H1 (cell line): ENCODE measurements at regions not wholly inside any gene's neighbourhood (a gene's known extent, or its start where the extent isn't known, plus 50 kb on each side); places are given as distances from the start of the nearest gene placed in this dataset.
"Not testable (repeated sequence)": the region's sequence is repeated elsewhere in the genome, so short reads cannot be mapped to it uniquely, and the experiment has no call there.

Experiments used
- CTCF ChIA-PET: fragments of 300-600 bp; sonication (Branson Sonifier 250); formaldehyde crosslinking; loops from one replicate; lab custom pipeline; 2021; ENCODE audit not compliant: partially characterized antibody; lab: Charles Lee
- POLR2A ChIA-PET: fragments of 300-600 bp; sonication (Branson Sonifier 250); formaldehyde crosslinking; loops from one replicate; lab custom pipeline; 2021; ENCODE audit warnings: inconsistent platforms; ENCODE audit not compliant: partially characterized antibody; lab: Charles Lee
- DNase-seq, 2 experiments: peaks; one replicate each; pipeline versions ENCODE4 v3.0.0 to v3.0.0-alpha.2; 2010 to 2022; ENCODE audit warnings: low spot score in 2 of 2, low read depth in 1 of 2, mixed read lengths in 1 of 2
- FAIRE-seq: peaks from 2 replicates; lab custom pipeline; 2011; peaks lifted over from hg19 to GRCh38; lab: Jason Lieb, UNC
- H2AFZ ChIP-seq: 2 replicates; pipeline ENCODE4 v1.8.1; 2012; ENCODE audit warnings: low read length, inconsistent platforms
- H2AK5ac ChIP-seq: 2 replicates; pipeline ENCODE4 v1.6.1; 2013; ENCODE audit warnings: low read depth, low read length
- H2BK120ac ChIP-seq: replicated peaks from 2 replicates; pipeline ENCODE3; 2013; ENCODE audit warnings: low read depth, low read length, inconsistent platforms
- H2BK12ac ChIP-seq: 2 replicates; pipeline ENCODE4 v1.6.1; 2013; ENCODE audit warnings: low read depth, low read length
- H2BK15ac ChIP-seq: 2 replicates; pipeline ENCODE4 v1.6.1; 2013; ENCODE audit warnings: low read length
- H2BK20ac ChIP-seq: 2 replicates; pipeline ENCODE4 v1.6.1; 2013; ENCODE audit warnings: low read length
- H2BK5ac ChIP-seq: 2 replicates; pipeline ENCODE4 v1.6.1; 2013; ENCODE audit warnings: low read depth, low read length
- H3K14ac ChIP-seq: 2 replicates; pipeline ENCODE4 v1.6.1; 2013; ENCODE audit warnings: inconsistent platforms; ENCODE audit not compliant: insufficient read length
- H3K18ac ChIP-seq: 2 replicates; pipeline ENCODE4 v1.6.1; 2013; ENCODE audit warnings: low read length; ENCODE audit errors: extremely low read depth
- H3K23ac ChIP-seq: 2 replicates; pipeline ENCODE4 v1.6.1; 2013; ENCODE audit warnings: inconsistent platforms; ENCODE audit not compliant: insufficient read length
- H3K23me2 ChIP-seq: 2 replicates; pipeline ENCODE4 v1.6.1; 2013; ENCODE audit warnings: low read depth, low read length
- H3K27ac ChIP-seq: 2 replicates; pipeline ENCODE4 v1.6.1; 2011; ENCODE audit warnings: low read depth, low read length, inconsistent platforms
- H3K27me3 ChIP-seq, 4 experiments: replicated peaks in 1 of 4; 1 replicate in 1 of 4; 2 replicates in 3 of 4; pipeline versions ENCODE4 v1.6.1 to v1.8.1; 2011 to 2013; ENCODE audit warnings: low read length in 3 of 4, mild to moderate bottlenecking in 3 of 4, inconsistent platforms in 2 of 4, mixed read lengths in 2 of 4, moderate library complexity in 1 of 4; ENCODE audit not compliant: control insufficient read depth in 3 of 4, insufficient read depth in 3 of 4; ENCODE audit errors: extremely low read depth in 1 of 4
- H3K36me3 ChIP-seq, 4 experiments: 2 replicates each; pipeline versions ENCODE4 v1.6.1 to v1.8.1; 2011 to 2013; ENCODE audit warnings: mild to moderate bottlenecking in 4 of 4, low read length in 3 of 4, moderate library complexity in 2 of 4, control low read depth in 1 of 4, inconsistent platforms in 1 of 4; ENCODE audit not compliant: insufficient read depth in 4 of 4, control insufficient read depth in 2 of 4
- H3K4ac ChIP-seq: replicated peaks from 2 replicates; pipeline ENCODE3; 2013; ENCODE audit warnings: low read length, low read depth, mixed read lengths, inconsistent platforms; ENCODE audit not compliant: insufficient read length
- H3K4me1 ChIP-seq, 4 experiments: replicated peaks in 1 of 4; 1 replicate in 1 of 4; 2 replicates in 3 of 4; pipeline versions ENCODE4 v1.6.1 to v1.8.1; 2011 to 2013; ENCODE audit warnings: low read length in 3 of 4, inconsistent platforms in 2 of 4, mixed read lengths in 1 of 4; ENCODE audit not compliant: insufficient read depth in 4 of 4, control insufficient read depth in 3 of 4
- H3K4me2 ChIP-seq, 2 experiments: 2 replicates each; pipeline versions ENCODE4 v1.6.1 to v1.8.1; 2011 to 2013; ENCODE audit warnings: low read depth in 2 of 2, low read length in 2 of 2, control low read depth in 1 of 2, inconsistent platforms in 1 of 2, mild to moderate bottlenecking in 1 of 2; ENCODE audit not compliant: insufficient read depth in 1 of 2
- H3K4me3 ChIP-seq, 4 experiments: fragments of 200-600, 300-600 bp in 1 of 4; sonication (generic), shearing (Covaris generic), sonication (Bioruptor Twin) in 1 of 4; 2 replicates each; pipeline versions ENCODE4 v1.5.1 to v1.8.1; 2011 to 2016; ENCODE audit warnings: low read length in 4 of 4, low read depth in 3 of 4, control low read depth in 2 of 4, inconsistent platforms in 2 of 4, mild to moderate bottlenecking in 2 of 4, mixed read lengths in 1 of 4, moderate library complexity in 1 of 4; ENCODE audit not compliant: insufficient read depth in 2 of 4; ENCODE audit errors: extremely low read depth in 1 of 4
- H3K56ac ChIP-seq: replicated peaks from 2 replicates; pipeline ENCODE3; 2013; ENCODE audit warnings: low read depth, mild to moderate bottlenecking, mixed read lengths, low read length, inconsistent platforms; ENCODE audit not compliant: insufficient read length
- H3K79me1 ChIP-seq: 2 replicates; pipeline ENCODE4 v1.6.1; 2013; ENCODE audit warnings: low read depth, low read length, control low read depth
- H3K79me2 ChIP-seq, 2 experiments: 2 replicates each; pipeline versions ENCODE4 v1.6.1 to v1.8.1; 2012 to 2013; ENCODE audit warnings: low read length in 2 of 2, mild to moderate bottlenecking in 2 of 2, inconsistent platforms in 1 of 2; ENCODE audit not compliant: insufficient read depth in 2 of 2, control insufficient read depth in 1 of 2
- H3K9ac ChIP-seq, 4 experiments: replicated peaks in 1 of 4; 1 replicate in 1 of 4; 2 replicates in 3 of 4; pipeline versions ENCODE4 v1.6.1 to v1.8.1; 2011 to 2013; ENCODE audit warnings: low read depth in 3 of 4, low read length in 3 of 4, control low read depth in 2 of 4, mild to moderate bottlenecking in 2 of 4, moderate library complexity in 2 of 4, inconsistent platforms in 1 of 4; ENCODE audit errors: extremely low read depth in 1 of 4
- H3K9me3 ChIP-seq, 2 experiments: 2 replicates each; pipeline versions ENCODE4 v1.6.1 to v1.8.1; 2012 to 2013; ENCODE audit warnings: mild to moderate bottlenecking in 2 of 2, moderate library complexity in 2 of 2, control low read depth in 1 of 2, inconsistent platforms in 1 of 2, low read depth in 1 of 2, low read length in 1 of 2, mixed read lengths in 1 of 2; ENCODE audit not compliant: insufficient read depth in 2 of 2
- H4K20me1 ChIP-seq, 2 experiments: replicated peaks in 1 of 2; 2 replicates each; pipeline versions ENCODE3 to v1.8.1; 2011 to 2013; ENCODE audit warnings: inconsistent platforms in 2 of 2, low read length in 2 of 2, mild to moderate bottlenecking in 1 of 2; ENCODE audit not compliant: insufficient read depth in 2 of 2, control insufficient read depth in 1 of 2
- H4K5ac ChIP-seq: 2 replicates; pipeline ENCODE4 v1.6.1; 2013; ENCODE audit warnings: low read length, low read depth, mixed read lengths, inconsistent platforms; ENCODE audit not compliant: insufficient read length
- H4K8ac ChIP-seq: 2 replicates; pipeline ENCODE4 v1.8.0; 2013; ENCODE audit warnings: mild to moderate bottlenecking, moderate library complexity, low read length, inconsistent platforms; ENCODE audit not compliant: insufficient read depth; ENCODE audit errors: extremely low read depth
- H4K91ac ChIP-seq: replicated peaks from 2 replicates; pipeline ENCODE3; 2013; ENCODE audit warnings: low read length, mixed read lengths, inconsistent platforms; ENCODE audit not compliant: insufficient read length
- WGBS, 2 experiments: shearing (Covaris generic) in 1 of 2; methylation state at CpG; one replicate each; pipeline versions ENCODE4 v1.1.6 to v1.1.7; 2013 to 2015; ENCODE audit warnings: low lambda C conversion rate in 2 of 2, mixed read lengths in 2 of 2, inconsistent platforms in 1 of 2, low coverage in 1 of 2, missing lambda C conversion rate in 1 of 2; ENCODE audit not compliant: insufficient replicate concordance in 2 of 2, insufficient coverage in 1 of 2, insufficient read length in 1 of 2; ENCODE audit errors: extremely low coverage in 1 of 2, missing lambda C conversion rate in 1 of 2; 5-methylcytosine and 5-hydroxymethylcytosine counted together

DNA sequence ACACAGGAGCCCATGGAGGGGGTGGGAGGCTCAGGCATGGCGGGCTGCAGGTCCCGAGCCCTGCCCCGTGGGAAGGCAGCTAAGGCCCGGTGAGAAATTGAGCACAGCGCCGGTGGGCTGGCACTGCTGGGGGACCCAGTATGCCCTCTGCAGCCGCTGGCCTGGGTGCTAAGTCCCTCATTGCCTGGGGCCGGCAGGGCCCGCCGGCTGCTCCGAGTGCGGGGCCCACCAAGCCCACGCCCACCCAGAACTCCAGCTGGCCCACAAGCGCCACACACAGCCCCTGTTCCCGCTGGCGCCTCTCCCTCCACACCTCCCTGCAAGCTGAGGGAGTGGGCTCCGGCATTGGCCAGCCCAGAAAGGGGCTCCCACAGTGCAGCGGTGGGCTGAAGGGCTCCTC is 625.2 kb upstream of the CITED2 start:
- H2AK5ac ChIP-seq, H2BK20ac ChIP-seq, H3K9me3 ChIP-seq, H3K23ac ChIP-seq, H2AFZ ChIP-seq, H3K56ac ChIP-seq, H2BK5ac ChIP-seq, H2BK12ac ChIP-seq, H2BK15ac ChIP-seq, H4K91ac ChIP-seq, H3K36me3 ChIP-seq, H3K4me2 ChIP-seq, H3K27me3 ChIP-seq, FAIRE-seq, H4K5ac ChIP-seq, H3K4me1 ChIP-seq, DNase-seq, H2BK120ac ChIP-seq, H3K27ac ChIP-seq, H4K20me1 ChIP-seq, H4K8ac ChIP-seq, H3K79me2 ChIP-seq, H3K4ac ChIP-seq, H3K14ac ChIP-seq, H3K9ac ChIP-seq, H3K18ac ChIP-seq, H3K23me2 ChIP-seq, H3K4me3 ChIP-seq, H3K79me1 ChIP-seq, POLR2A ChIA-PET: not testable (repeated sequence)
- WGBS, 2 experiments = 90% methylated on average over 16 of the region's 18 CpGs; no CpG with 5 or more reads in 1 of the 2 experiments
- CTCF ChIA-PET = interaction anchor here (0.7 kb wide), 1 partner anchor 58 kb away, joined by 4 read pairs; no protein-coding TSS in a partner anchor

GRCh38 chr6:139998478-139998877 is 624.0 kb upstream of the CITED2 start:
- H3K27me3 ChIP-seq, H3K79me2 ChIP-seq, H2BK12ac ChIP-seq, POLR2A ChIA-PET, H2BK120ac ChIP-seq, H3K4me3 ChIP-seq, H3K27ac ChIP-seq, H3K36me3 ChIP-seq, H2BK5ac ChIP-seq, H3K23ac ChIP-seq, H3K4ac ChIP-seq, FAIRE-seq, H3K18ac ChIP-seq, H2AFZ ChIP-seq, H4K20me1 ChIP-seq, H3K4me2 ChIP-seq, H3K79me1 ChIP-seq, H3K23me2 ChIP-seq, H4K8ac ChIP-seq, H4K91ac ChIP-seq, H2BK20ac ChIP-seq, H2BK15ac ChIP-seq, H2AK5ac ChIP-seq, H4K5ac ChIP-seq, H3K14ac ChIP-seq, DNase-seq, H3K9me3 ChIP-seq, H3K4me1 ChIP-seq, H3K56ac ChIP-seq, H3K9ac ChIP-seq: not testable (repeated sequence)
- CTCF ChIA-PET = interaction anchor here (1.5 kb wide), 1 partner anchor 54 kb away, joined by 3 read pairs; no protein-coding TSS in a partner anchor
- 93% methylated on average over 11 of the region's 11 CpGs; no CpG with 5 or more reads in 1 of the 2 experiments for WGBS, 2 experiments
